IMR-90 (cell line): ENCODE measurements at regions not wholly inside any gene's neighbourhood (a gene's known extent, or its start where the extent isn't known, plus 50 kb on each side); places are given as distances from the start of the nearest gene placed in this dataset.
A peak's percentile ranks its signal among the peaks of the same experiment; 100 is the strongest.

Source experiments
- ATAC-seq: fragments of 200-7000 bp; cut with Tn5 transposase; 2 replicates; pipeline ENCODE4 v1.9.1; 2020; ENCODE audit warnings: low read depth, mild to moderate bottlenecking, moderate library complexity
- BruUV-seq: library from RNA; stranded (reverse); fragments of 400-500 nt; replicated peaks from 2 replicates; lab custom pipeline; 2021; lab: Mats Ljungman, UMichigan
- CTCF ChIA-PET: fragments of 300-600 bp; formaldehyde crosslinking; extraction: SDS; loops from one replicate; lab custom pipeline; 2021; ENCODE audit warnings: antibody characterized with exemption; lab: Yijun Ruan, JAX
- POLR2A ChIA-PET: fragments of 300-600 bp; sonication (Branson Sonifier 250); formaldehyde crosslinking; loops from one replicate; lab custom pipeline; 2022; ENCODE audit warnings: antibody characterized with exemption; ENCODE audit not compliant: unreplicated experiment; lab: Charles Lee
- DNase-seq: peaks from one replicate; pipeline ENCODE4 v3.0.0; 2013
- H2AFZ ChIP-seq: replicated peaks from 2 replicates; pipeline ENCODE3; 2013; ENCODE audit warnings: low read length, mild to moderate bottlenecking; ENCODE audit not compliant: poor library complexity
- H2AK5ac ChIP-seq: 2 replicates; pipeline ENCODE4 v1.6.1; 2013; ENCODE audit warnings: low read depth, low read length, inconsistent platforms
- H2AK9ac ChIP-seq: replicated peaks from 2 replicates; pipeline ENCODE3; 2013; ENCODE audit warnings: mild to moderate bottlenecking, low read depth, low read length, moderate library complexity; ENCODE audit not compliant: poor library complexity
- H2BK120ac ChIP-seq: 2 replicates; pipeline ENCODE4 v1.6.1; 2013; ENCODE audit warnings: low read depth, low read length, inconsistent platforms
- H2BK15ac ChIP-seq: 3 replicates; pipeline ENCODE4 v1.6.1; 2013; ENCODE audit warnings: low read depth, low read length, inconsistent platforms
- H2BK20ac ChIP-seq: 2 replicates; pipeline ENCODE4 v1.6.1; 2013; ENCODE audit warnings: low read depth, mild to moderate bottlenecking, inconsistent platforms, low read length, moderate library complexity
- H2BK5ac ChIP-seq: 2 replicates; pipeline ENCODE4 v1.6.1; 2013; ENCODE audit warnings: mild to moderate bottlenecking, low read depth, low read length, inconsistent platforms; ENCODE audit not compliant: poor library complexity, severe bottlenecking
- H3K14ac ChIP-seq: replicated peaks from 2 replicates; pipeline ENCODE4 v1.6.1; 2013; ENCODE audit warnings: low read depth, low read length, inconsistent platforms
- H3K18ac ChIP-seq: 2 replicates; pipeline ENCODE4 v1.6.1; 2013; ENCODE audit warnings: low read depth, low read length, control low read depth
- H3K23ac ChIP-seq: 2 replicates; pipeline ENCODE4 v1.6.1; 2013; ENCODE audit warnings: low read depth, low read length, inconsistent platforms
- H3K27ac ChIP-seq: 2 replicates; pipeline ENCODE4 v1.5.1; 2013; ENCODE audit warnings: mild to moderate bottlenecking, control low read depth, low read length; ENCODE audit not compliant: insufficient read depth
- H3K27me3 ChIP-seq: 2 replicates; pipeline ENCODE4 v1.6.1; 2013; ENCODE audit warnings: low read length; ENCODE audit not compliant: control insufficient read depth, insufficient read depth
- H3K36me3 ChIP-seq: 2 replicates; pipeline ENCODE4 v1.6.1; 2013; ENCODE audit warnings: low read length, mixed read lengths; ENCODE audit not compliant: control insufficient read depth, insufficient read depth
- H3K4ac ChIP-seq: 2 replicates; pipeline ENCODE4 v1.6.1; 2013; ENCODE audit warnings: low read depth, low read length, inconsistent platforms
- H3K4me1 ChIP-seq: 2 replicates; pipeline ENCODE4 v1.6.1; 2013; ENCODE audit warnings: low read length, mixed read lengths; ENCODE audit not compliant: control insufficient read depth, insufficient read depth
- H3K4me2 ChIP-seq: 2 replicates; pipeline ENCODE4 v1.6.1; 2013; ENCODE audit warnings: low read depth, mild to moderate bottlenecking, control low read depth, low read length, moderate library complexity
- H3K4me3 ChIP-seq: 2 replicates; pipeline ENCODE4 v1.5.1; 2013; ENCODE audit warnings: low read depth, mild to moderate bottlenecking, control low read depth, low read length, moderate library complexity; ENCODE audit not compliant: insufficient read depth
- H3K56ac ChIP-seq: 2 replicates; pipeline ENCODE4 v1.6.1; 2013; ENCODE audit warnings: low read length, inconsistent platforms; ENCODE audit not compliant: insufficient read depth; ENCODE audit errors: extremely low read depth
- H3K79me1 ChIP-seq, 2 experiments: 2 replicates each; pipeline ENCODE4 v1.6.1; 2013; ENCODE audit warnings: low read length in 2 of 2, inconsistent platforms in 1 of 2, low read depth in 1 of 2
- H3K9ac ChIP-seq: 2 replicates; pipeline ENCODE4 v1.6.1; 2013; ENCODE audit warnings: low read depth, low read length, control low read depth
- H3K9me1 ChIP-seq: 2 replicates; pipeline ENCODE4 v1.6.1; 2013; ENCODE audit warnings: low read length, inconsistent platforms; ENCODE audit not compliant: insufficient read depth
- H3K9me3 ChIP-seq: 2 replicates; pipeline ENCODE4 v1.6.1; 2013; ENCODE audit warnings: low read length; ENCODE audit not compliant: control insufficient read depth, insufficient read depth
- H4K20me1 ChIP-seq: 2 replicates; pipeline ENCODE4 v1.6.1; 2013; ENCODE audit warnings: low read length, inconsistent platforms; ENCODE audit not compliant: insufficient read depth
- H4K5ac ChIP-seq: 2 replicates; pipeline ENCODE4 v1.6.1; 2013; ENCODE audit warnings: mild to moderate bottlenecking, low read depth, low read length, control low read depth
- H4K8ac ChIP-seq, 2 experiments: 2 replicates each; pipeline ENCODE4 v1.6.1; 2013; ENCODE audit warnings: low read depth in 2 of 2, low read length in 2 of 2, control low read depth in 1 of 2, inconsistent platforms in 1 of 2
- H4K91ac ChIP-seq: 2 replicates; pipeline ENCODE4 v1.6.1; 2013; ENCODE audit warnings: low read depth, low read length, inconsistent platforms; ENCODE audit not compliant: insufficient read depth
- BHLHE40 ChIP-seq: fragments of 150-350 bp; IDR thresholded peaks from 2 replicates; pipeline ENCODE4 v1.6.1; 2016; ENCODE audit warnings: mild to moderate bottlenecking, low read depth, low read length
- CEBPB ChIP-seq: IDR thresholded peaks from 2 replicates; pipeline ENCODE4 v1.6.1; 2012; ENCODE audit warnings: low read depth, low read length, improper control_type of control experiment
- ELK1 ChIP-seq: fragments of 150-350 bp; IDR thresholded peaks from 2 replicates; pipeline ENCODE4 v1.6.1; 2016; ENCODE audit warnings: low read depth, mild to moderate bottlenecking, low read length, moderate library complexity, borderline replicate concordance
- MAFK ChIP-seq: IDR thresholded peaks from 2 replicates; pipeline ENCODE4 v1.6.1; 2012; ENCODE audit warnings: low read depth, low read length, improper control_type of control experiment
- NFE2L2 ChIP-seq: fragments of 150-350 bp; IDR thresholded peaks from 2 replicates; pipeline ENCODE4 v1.6.1; 2016; ENCODE audit warnings: low read depth, mild to moderate bottlenecking, low read length
- POLR2A ChIP-seq: IDR thresholded peaks from 2 replicates; pipeline ENCODE4 v1.6.1; 2012; ENCODE audit warnings: mild to moderate bottlenecking, low read depth, low read length
- RAD21 ChIP-seq: IDR thresholded peaks from 2 replicates; pipeline ENCODE4 v1.6.1; 2012; ENCODE audit warnings: low read length, improper control_type of control experiment
- RCOR1 ChIP-seq: IDR thresholded peaks from 2 replicates; pipeline ENCODE4 v1.6.1; 2012; ENCODE audit warnings: mild to moderate bottlenecking, low read length, improper control_type of control experiment; ENCODE audit not compliant: insufficient replicate concordance
- RFX5 ChIP-seq: IDR thresholded peaks from 2 replicates; pipeline ENCODE4 v1.8.0; 2012; ENCODE audit warnings: low read depth, mild to moderate bottlenecking, low read length, moderate library complexity
- WGBS, 2 experiments: methylation state at CpG; one replicate each; pipeline versions ENCODE4 v1.1.5 to v1.1.7; 2013; ENCODE audit warnings: missing lambda C conversion rate in 2 of 2; ENCODE audit not compliant: insufficient read length in 1 of 2; ENCODE audit errors: extremely low coverage in 2 of 2; 5-methylcytosine and 5-hydroxymethylcytosine counted together
- dilution Hi-C: fragments of 300-500 bp; cut with HindIII; formaldehyde crosslinking; loops from one replicate; pipeline ENCODE4 v1.14.3; 2018; ENCODE audit warnings: low sequenced_read_pairs; ENCODE audit not compliant: unreplicated experiment
- in situ Hi-C: fragments of 300-500 bp; cut with MboI; formaldehyde crosslinking; loops from 3 replicates; pipeline ENCODE4 v1.14.3; 2019; ENCODE audit warnings: low sequenced_read_pairs, inconsistent platforms, mixed read lengths
- intact Hi-C: fragments of 100-400 bp; cut with micrococcal nuclease; formaldehyde crosslinking; loops from 2 replicates; pipeline ENCODE4 v1.10.0; 2022
- TF ChIP-seq, protein P1 (sequence below): conservative IDR thresholded peaks from 2 replicates; pipeline ENCODE4 v1.5.1; 2012; ENCODE audit warnings: mild to moderate bottlenecking, low read depth, low read length, improper control_type of control experiment

DNA sequence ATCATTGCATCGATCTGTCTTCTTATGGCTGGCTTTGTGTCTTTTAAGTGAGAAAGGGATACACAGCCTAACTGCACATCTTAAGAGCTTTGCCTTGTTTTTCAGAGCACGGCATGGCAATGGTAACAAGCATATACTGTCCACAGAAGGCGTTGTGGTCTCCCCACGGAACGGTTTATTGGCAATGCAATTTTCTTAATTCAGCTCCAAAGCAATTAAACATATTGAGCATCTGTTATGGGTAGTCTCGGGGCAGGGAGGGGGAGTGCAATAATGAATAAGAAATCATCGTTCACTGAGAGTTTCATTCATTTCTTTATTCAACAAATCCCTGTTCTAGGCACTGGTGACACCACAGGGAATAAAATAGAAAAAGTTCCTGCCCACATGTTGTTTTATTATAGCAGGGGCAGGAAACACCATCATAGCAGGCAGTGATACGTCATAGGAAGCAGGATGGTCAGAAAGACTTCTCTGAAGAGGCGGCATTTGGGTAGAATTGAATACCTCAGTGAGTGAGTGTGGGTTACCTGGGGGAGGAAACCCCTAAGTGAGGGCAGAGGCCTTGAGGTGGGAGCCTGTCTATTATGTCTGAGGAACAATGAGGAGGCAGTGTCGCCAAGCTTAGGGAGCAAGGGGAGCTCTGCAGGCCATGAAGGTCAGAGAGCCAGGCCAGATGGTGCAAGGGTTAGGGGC lies 185.7 kb upstream of the KL start (continued):
- TF ChIP-seq, protein P1, sequence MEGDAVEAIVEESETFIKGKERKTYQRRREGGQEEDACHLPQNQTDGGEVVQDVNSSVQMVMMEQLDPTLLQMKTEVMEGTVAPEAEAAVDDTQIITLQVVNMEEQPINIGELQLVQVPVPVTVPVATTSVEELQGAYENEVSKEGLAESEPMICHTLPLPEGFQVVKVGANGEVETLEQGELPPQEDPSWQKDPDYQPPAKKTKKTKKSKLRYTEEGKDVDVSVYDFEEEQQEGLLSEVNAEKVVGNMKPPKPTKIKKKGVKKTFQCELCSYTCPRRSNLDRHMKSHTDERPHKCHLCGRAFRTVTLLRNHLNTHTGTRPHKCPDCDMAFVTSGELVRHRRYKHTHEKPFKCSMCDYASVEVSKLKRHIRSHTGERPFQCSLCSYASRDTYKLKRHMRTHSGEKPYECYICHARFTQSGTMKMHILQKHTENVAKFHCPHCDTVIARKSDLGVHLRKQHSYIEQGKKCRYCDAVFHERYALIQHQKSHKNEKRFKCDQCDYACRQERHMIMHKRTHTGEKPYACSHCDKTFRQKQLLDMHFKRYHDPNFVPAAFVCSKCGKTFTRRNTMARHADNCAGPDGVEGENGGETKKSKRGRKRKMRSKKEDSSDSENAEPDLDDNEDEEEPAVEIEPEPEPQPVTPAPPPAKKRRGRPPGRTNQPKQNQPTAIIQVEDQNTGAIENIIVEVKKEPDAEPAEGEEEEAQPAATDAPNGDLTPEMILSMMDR, result no peak

GRCh38 chr13:32837307-32837972 lies 178.8 kb upstream of the KL start:
- no peak for ATAC-seq
- Histone ChIP-seq H3K9me1 (peaks cover 5% of the 10 kb centered on the region), H2AFZ (no peak overlapping the region), H2BK5ac (no peak overlapping the region), H2BK15ac (no peak overlapping the region), H4K91ac (no peak overlapping the region), H2AK5ac (no peak overlapping the region), H4K20me1 (no peaks in the 10 kb centered on the region), H3K79me1 (no peaks in the 10 kb centered on the region), H3K36me3 (no peaks in the 10 kb centered on the region), H3K27ac (no peak overlapping the region), H3K4me1 (peaks cover 23% of the 10 kb centered on the region), H3K23ac (no peak overlapping the region), H3K14ac (peak overlapping the region; percentile 46; the same call in 1 of the 2 replicates), H3K18ac (no peak overlapping the region; the same call in 1 of the 2 replicates), H3K9ac (no peak overlapping the region), H2AK9ac (no peak overlapping the region), H3K9me3 (peaks cover 3% of the 10 kb centered on the region; the same call in 1 of the 2 replicates), H3K4me3 (no peak overlapping the region), H3K4me2 (peak overlapping the region; percentile 52; the same call in 1 of the 2 replicates), H2BK120ac (no peak overlapping the region), H2BK20ac (no peak overlapping the region), H4K5ac (no peak overlapping the region), H3K27me3 (no peaks in the 10 kb centered on the region), H4K8ac (no peak overlapping the region), H3K56ac (no peak overlapping the region), H3K4ac (peak overlapping the region; percentile 70)
- DNase-seq, result no peak
- in situ Hi-C loops, result no loop called here
- dilution Hi-C loops, result no loop called here
- ChIA-PET CTCF (interaction anchor here (0.6 kb wide), 1 partner anchor 59 kb away, joined by 4 read pairs; no protein-coding TSS in a partner anchor), POLR2A (no interaction called here)
- BruUV-seq, result no TSS peak
- no CpG with 5 or more reads among the region's 5 CpGs for WGBS, 2 experiments
- intact Hi-C loops, result no loop called here
- TF ChIP-seq MAFK (no peak), ELK1 (no peak), CEBPB (no peak), RCOR1 (no peak), BHLHE40 (no peak), RFX5 (no peak), POLR2A (no peak), NFE2L2 (no peak), RAD21 (no peak)
- TF ChIP-seq, protein P1, result no peak
